HEK293T (cell line): ENCODE measurements at regions not wholly inside any gene's neighbourhood (a gene's known extent, or its start where the extent isn't known, plus 50 kb on each side); places are given as distances from the start of the nearest gene placed in this dataset.

Experiments
- CTCF ChIA-PET: fragments of 350-600 bp; formaldehyde crosslinking; extraction: SDS; loops from one replicate; lab custom pipeline; 2021; ENCODE audit warnings: antibody characterized with exemption, inconsistent platforms; lab: Yijun Ruan, JAX
- POLR2A ChIA-PET: fragments of 350-600 bp; formaldehyde crosslinking; extraction: SDS; loops from one replicate; lab custom pipeline; 2020; ENCODE audit warnings: antibody characterized with exemption, inconsistent platforms; lab: Yijun Ruan, JAX
- DNase-seq: peaks from one replicate; pipeline ENCODE4 v3.0.0; 2012; ENCODE audit warnings: mixed read lengths; ENCODE audit errors: extremely low spot score
- ARNT ChIP-seq: fragments of 450-650 bp; IDR thresholded peaks from 2 replicates; pipeline ENCODE4 v1.6.1; 2017; ENCODE audit warnings: mild to moderate bottlenecking
- BHLHE40 ChIP-seq: fragments of 450-650 bp; IDR thresholded peaks from 2 replicates; pipeline ENCODE4 v1.6.1; 2016; ENCODE audit warnings: mild to moderate bottlenecking, moderate library complexity, borderline replicate concordance
- CTBP1 ChIP-seq: fragments of 450-650 bp; IDR thresholded peaks from 2 replicates; pipeline ENCODE4 v1.6.1; 2016; ENCODE audit warnings: borderline replicate concordance
- ELF4 ChIP-seq: fragments of 450-650 bp; IDR thresholded peaks from 2 replicates; pipeline ENCODE4 v1.6.1; 2017; ENCODE audit warnings: antibody characterized with exemption
- FOXA1 ChIP-seq: fragments of 450-650 bp; IDR thresholded peaks from 2 replicates; pipeline ENCODE4 v1.6.1; 2016; ENCODE audit warnings: mild to moderate bottlenecking
- FOXK2 ChIP-seq: fragments of 450-650 bp; IDR thresholded peaks from 2 replicates; pipeline ENCODE4 v1.6.1; 2016; ENCODE audit warnings: mild to moderate bottlenecking
- FOXM1 ChIP-seq: fragments of 450-650 bp; IDR thresholded peaks from 2 replicates; pipeline ENCODE4 v1.6.1; 2017; ENCODE audit warnings: mild to moderate bottlenecking, borderline replicate concordance
- HDGF ChIP-seq: fragments of 450-650 bp; IDR thresholded peaks from 2 replicates; pipeline ENCODE4 v1.6.1; 2017; ENCODE audit warnings: antibody characterized with exemption, borderline replicate concordance
- L3MBTL2 ChIP-seq: fragments of 450-650 bp; conservative IDR thresholded peaks from 2 replicates; pipeline ENCODE4 v1.6.1; 2016; ENCODE audit warnings: mild to moderate bottlenecking
- LEF1 ChIP-seq: fragments of 450-650 bp; IDR thresholded peaks from 2 replicates; pipeline ENCODE4 v1.6.1; 2017; ENCODE audit warnings: mild to moderate bottlenecking, borderline replicate concordance
- NFRKB ChIP-seq: fragments of 450-650 bp; IDR thresholded peaks from 2 replicates; pipeline ENCODE4 v1.6.1; 2016; ENCODE audit warnings: mild to moderate bottlenecking, moderate library complexity
- PKNOX1 ChIP-seq: fragments of 450-650 bp; IDR thresholded peaks from 2 replicates; pipeline ENCODE4 v1.6.1; 2016
- SP1 ChIP-seq: fragments of 450-650 bp; IDR thresholded peaks from 2 replicates; pipeline ENCODE4 v1.6.1; 2017
- SUZ12 ChIP-seq: fragments of 450-650 bp; IDR thresholded peaks from 2 replicates; pipeline ENCODE4 v1.6.1; 2016; ENCODE audit warnings: mild to moderate bottlenecking
- TARDBP ChIP-seq: fragments of 450-650 bp; IDR thresholded peaks from 2 replicates; pipeline ENCODE4 v1.6.1; 2016
- ZNF384 ChIP-seq: fragments of 450-650 bp; IDR thresholded peaks from 2 replicates; pipeline ENCODE4 v1.6.1; 2016

DNA sequence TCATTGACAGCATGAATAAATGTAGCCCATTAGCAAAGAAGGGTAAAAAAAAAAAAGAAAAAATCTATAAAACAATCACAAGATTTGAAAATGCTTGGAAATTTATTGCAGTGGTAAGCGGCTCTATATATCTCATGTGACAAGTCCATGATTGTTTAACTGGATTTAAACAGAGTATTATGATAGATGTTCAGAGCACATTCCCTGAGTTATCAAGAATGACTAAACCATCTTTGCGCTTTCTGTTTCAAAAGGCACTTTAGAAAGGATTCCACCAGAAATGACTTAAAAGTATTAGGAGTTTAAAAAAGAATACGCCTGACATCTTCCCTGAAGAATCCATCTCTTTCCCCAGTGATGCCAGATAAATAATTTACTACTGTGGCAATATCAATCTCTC is 409.5 kb upstream of the UBE2E3 start:
- ChIA-PET POLR2A (no interaction called here), CTCF (no interaction called here)
- DNase-seq = no peak
- TF ChIP-seq ZNF384 (peak; percentile 27; the same call in 1 of the 2 replicates), TARDBP (no peak), PKNOX1 (peak; percentile 43; the same call in 1 of the 2 replicates)

GRCh38 chr2:180564051-180564450 is 416.4 kb upstream of the UBE2E3 start:
- DNase-seq = no peak
- POLR2A ChIA-PET = no interaction called here
- CTCF ChIA-PET = no interaction called here
- no peak for TF ChIP-seq PKNOX1
- TF ChIP-seq ELF4 = no peak
- no peak for TF ChIP-seq CTBP1
- TF ChIP-seq ARNT = no peak
- TF ChIP-seq FOXK2 = no peak
- TF ChIP-seq HDGF = no peak
- no peak for TF ChIP-seq FOXM1

- ChIA-PET CTCF (interaction anchor here (0.5 kb wide), 1 partner anchor 43 kb away, joined by 4 read pairs; no protein-coding TSS in a partner anchor), POLR2A (no interaction called here)
- TF ChIP-seq SUZ12 (no peak), CTBP1 (no peak), NFRKB (no peak), FOXA1 (no peak), HDGF (no peak), BHLHE40 (no peak), ZNF384 (no peak)
- no peak for DNase-seq
Measured at GRCh38 chr2:180562378-180562777, 418.0 kb upstream of the UBE2E3 start.

DNA sequence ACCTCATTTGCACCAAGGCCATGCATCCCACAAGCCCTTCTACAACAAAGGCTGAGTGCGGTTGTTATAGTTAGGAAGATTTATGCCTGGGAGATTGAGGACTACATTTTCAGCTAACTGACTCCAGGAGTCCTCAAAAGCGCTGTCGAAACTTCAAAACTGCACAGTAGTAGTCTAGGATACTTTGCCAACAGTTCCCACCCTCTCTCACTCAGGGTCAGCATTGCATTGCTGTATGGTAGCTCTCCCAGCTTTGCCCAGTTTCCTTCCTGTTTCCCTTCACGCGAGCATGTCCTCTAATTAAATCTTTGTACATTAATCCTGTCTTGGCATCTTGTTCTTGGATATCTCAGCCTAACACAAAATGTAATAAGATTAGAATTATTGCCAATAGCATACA is 420.6 kb upstream of the UBE2E3 start:
- CTCF ChIA-PET = no interaction called here
- TF ChIP-seq SP1 (no peak), FOXM1 (no peak), LEF1 (no peak), HDGF (no peak), NFRKB (no peak), ARNT (no peak), CTBP1 (no peak), TARDBP (no peak), ELF4 (no peak), FOXK2 (no peak), L3MBTL2 (no peak), FOXA1 (no peak), BHLHE40 (no peak), ZNF384 (no peak), SUZ12 (no peak), PKNOX1 (no peak)
- POLR2A ChIA-PET = no interaction called here
- no peak for DNase-seq

DNA sequence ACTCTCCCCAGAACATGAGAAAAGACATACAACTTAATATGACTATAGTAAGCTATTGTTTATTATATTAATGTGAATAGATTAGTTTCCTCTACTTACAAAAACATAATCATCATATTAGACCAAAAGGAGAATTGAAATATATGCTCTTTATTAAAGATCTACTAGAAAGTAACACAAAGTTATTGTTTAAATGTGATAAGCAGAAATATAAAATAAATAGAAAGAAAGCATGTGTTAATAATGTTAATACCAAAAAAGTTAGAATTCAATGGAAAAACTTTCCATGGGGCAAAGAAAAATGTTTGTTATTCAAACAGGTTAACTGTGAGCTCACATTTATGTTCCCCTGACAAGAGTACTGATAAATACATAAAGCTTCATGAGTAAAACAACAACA is 421.4 kb upstream of the UBE2E3 start:
- ChIA-PET CTCF (no interaction called here), POLR2A (no interaction called here)
- TF ChIP-seq CTBP1 (no peak), L3MBTL2 (no peak), ELF4 (no peak), ARNT (no peak), HDGF (no peak), NFRKB (no peak), ZNF384 (no peak), SP1 (no peak), LEF1 (no peak), FOXA1 (no peak), FOXK2 (no peak)
- DNase-seq = no peak

DNA sequence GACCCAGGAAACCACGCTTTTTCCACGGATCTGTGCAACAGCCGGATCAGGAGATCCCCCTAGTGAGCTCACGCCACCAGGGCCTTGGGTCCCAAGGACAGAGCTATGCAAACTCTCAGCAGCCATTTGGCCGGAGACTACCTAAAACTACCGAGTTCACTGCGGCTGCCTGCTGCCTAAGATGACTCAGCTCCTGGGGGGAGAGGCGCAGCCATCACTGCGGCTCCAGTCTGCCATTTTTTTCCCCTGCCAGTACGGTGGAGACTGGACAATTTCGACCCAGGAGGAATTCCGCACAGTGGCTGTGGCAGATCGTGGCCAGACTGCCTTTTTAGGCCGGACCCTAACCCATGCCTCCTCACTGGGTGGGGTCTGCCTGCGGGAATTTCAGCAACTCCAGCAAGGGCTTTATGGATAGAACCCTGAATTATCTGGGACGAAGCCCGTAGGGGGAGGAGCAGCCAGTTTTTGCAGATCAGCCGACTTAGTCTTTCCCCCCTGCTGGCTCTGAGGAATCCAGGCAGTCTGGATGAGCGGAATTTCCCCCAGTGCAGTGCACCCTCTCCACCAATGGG is 424.9 kb upstream of the UBE2E3 start:
- ChIA-PET POLR2A (no interaction called here), CTCF (no interaction called here)
- TF ChIP-seq ELF4 (no peak), ZNF384 (no peak)
- DNase-seq = no peak

GRCh38 chr2:180554330-180554729 is 426.1 kb upstream of the UBE2E3 start:
- DNase-seq = no peak
- TF ChIP-seq NFRKB = no peak
- no peak for TF ChIP-seq FOXK2
- TF ChIP-seq LEF1 = no peak
- no peak for TF ChIP-seq ELF4
- TF ChIP-seq L3MBTL2 = no peak
- no peak for TF ChIP-seq HDGF
- no peak for TF ChIP-seq SP1
- no peak for TF ChIP-seq ARNT
- no peak for TF ChIP-seq TARDBP
- no peak for TF ChIP-seq PKNOX1
- no peak for TF ChIP-seq CTBP1
- TF ChIP-seq ZNF384 = no peak
- TF ChIP-seq SUZ12 = no peak
- TF ChIP-seq BHLHE40 = no peak
- no peak for TF ChIP-seq FOXM1
- TF ChIP-seq FOXA1 = no peak
- ChIA-PET CTCF (no interaction called here), POLR2A (no interaction called here)
